HepG2 (cell line): ENCODE measurements at regions not wholly inside any gene's neighbourhood (a gene's known extent, or its start where the extent isn't known, plus 50 kb on each side); places are given as distances from the start of the nearest gene placed in this dataset.
A peak's percentile ranks its signal among the peaks of the same experiment; 100 is the strongest.

Source experiments
- ATAC-seq: fragments of 200-7000 bp; cut with Tn5 transposase; 3 replicates; pipeline ENCODE4 v1.9.1; 2020; ENCODE audit warnings: mild to moderate bottlenecking, moderate library complexity
- BruUV-seq: library from RNA; stranded (reverse); fragments of 400-500 nt; replicated peaks from 2 replicates; lab custom pipeline; 2021; lab: Mats Ljungman, UMichigan
- CTCF ChIA-PET: fragments of 300-600 bp; formaldehyde crosslinking; extraction: SDS; loops from one replicate; lab custom pipeline; 2021; ENCODE audit warnings: low total read pairs, inconsistent platforms, low intra/inter-chr PET ratio; lab: Yijun Ruan, JAX
- POLR2A ChIA-PET: fragments of 350-600 bp; sonication (Branson Sonifier 250); formaldehyde crosslinking; loops from one replicate; lab custom pipeline; 2020; ENCODE audit warnings: antibody characterized with exemption, inconsistent platforms; lab: Yijun Ruan, JAX
- DNase-seq: peaks from one replicate; pipeline ENCODE4 v3.0.0-alpha.2; 2015; ENCODE audit warnings: low spot score
- FAIRE-seq: peaks from 3 replicates; lab custom pipeline; 2011; peaks lifted over from hg19 to GRCh38; lab: Jason Lieb, UNC
- H2AFZ ChIP-seq: one replicate; pipeline ENCODE4 v1.6.1; 2011; ENCODE audit warnings: low read length, inconsistent platforms
- H3K27ac ChIP-seq: fragments of 300-600 bp; 3 replicates; pipeline ENCODE4 v1.8.0; 2011; ENCODE audit warnings: mixed run types, mild to moderate bottlenecking, mixed read lengths, low read length, inconsistent platforms; ENCODE audit not compliant: insufficient read depth; ENCODE audit errors: extremely low read length
- H3K27me3 ChIP-seq, 2 experiments: fragments of 200-600 bp in 1 of 2; 2 replicates in 1 of 2; 3 replicates in 1 of 2; pipeline versions ENCODE4 v1.6.0 to v1.8.0; 2011; ENCODE audit warnings: low read length in 2 of 2, mild to moderate bottlenecking in 2 of 2, moderate library complexity in 2 of 2, inconsistent platforms in 1 of 2; ENCODE audit not compliant: insufficient read depth in 2 of 2, control insufficient read depth in 1 of 2
- H3K36me3 ChIP-seq, 2 experiments: fragments of 200-600 bp in 1 of 2; replicated peaks in 1 of 2; 2 replicates in 1 of 2; 3 replicates in 1 of 2; pipeline versions ENCODE4 v1.5.1 to v1.8.0; 2011; ENCODE audit warnings: low read length in 2 of 2, inconsistent platforms in 1 of 2; ENCODE audit not compliant: insufficient read depth in 2 of 2, control insufficient read depth in 1 of 2
- H3K4me1 ChIP-seq: 2 replicates; pipeline ENCODE4 v1.5.1; 2012; ENCODE audit warnings: low read length, inconsistent platforms; ENCODE audit not compliant: insufficient read depth
- H3K4me2 ChIP-seq: 2 replicates; pipeline ENCODE4 v1.6.0; 2011; ENCODE audit warnings: low read depth, low read length, inconsistent platforms
- H3K4me3 ChIP-seq, 3 experiments: fragments of 200-600 bp in 1 of 3; sonication (generic), shearing (Covaris generic) in 1 of 3; replicated peaks in 1 of 3; 2 replicates each; pipeline ENCODE4 v1.5.1; 2011 to 2016; ENCODE audit warnings: low read length in 3 of 3, inconsistent platforms in 2 of 3, low read depth in 2 of 3, mild to moderate bottlenecking in 2 of 3, control low read depth in 1 of 3, mixed read lengths in 1 of 3; ENCODE audit not compliant: insufficient read depth in 1 of 3
- H3K79me2 ChIP-seq: one replicate; pipeline ENCODE4 v1.6.1; 2011; ENCODE audit warnings: low read length, inconsistent platforms; ENCODE audit not compliant: insufficient read depth
- H3K9ac ChIP-seq: 2 replicates; pipeline ENCODE4 v1.6.0; 2011; ENCODE audit warnings: mild to moderate bottlenecking, low read depth, low read length, inconsistent platforms; ENCODE audit not compliant: insufficient read depth
- H3K9me3 ChIP-seq: 2 replicates; pipeline ENCODE4 v1.5.1; 2012; ENCODE audit warnings: mild to moderate bottlenecking, low read length
- H4K20me1 ChIP-seq: 2 replicates; pipeline ENCODE4 v1.6.0; 2011; ENCODE audit warnings: inconsistent platforms, mild to moderate bottlenecking, low read length, moderate library complexity; ENCODE audit not compliant: insufficient read depth
- NFKBIZ ChIP-seq: IDR thresholded peaks from 2 replicates; pipeline ENCODE4 v1.6.1; 2018; ENCODE audit warnings: missing genetic modification reagents, missing compliant biosample characterization
- ZNF251 ChIP-seq: sonication (generic); formaldehyde crosslinking; IDR thresholded peaks from 2 replicates; pipeline ENCODE4 v1.9.0; 2021; ENCODE audit warnings: mild to moderate bottlenecking, missing genetic modification reagents
- ZNF335 ChIP-seq: sonication (generic); formaldehyde crosslinking; IDR thresholded peaks from 2 replicates; pipeline ENCODE4 v1.4.0; 2020; ENCODE audit warnings: missing genetic modification reagents
- ZNF468 ChIP-seq: sonication (generic); formaldehyde crosslinking; IDR thresholded peaks from 2 replicates; pipeline ENCODE4 v1.8.0; 2022; ENCODE audit warnings: mild to moderate bottlenecking, moderate library complexity, missing genetic modification reagents
- ZNF615 ChIP-seq: sonication (generic); formaldehyde crosslinking; IDR thresholded peaks from 2 replicates; pipeline ENCODE4 v1.5.0; 2020; ENCODE audit warnings: mild to moderate bottlenecking, missing genetic modification reagents, borderline replicate concordance
- ZNF768 ChIP-seq: sonication (generic); formaldehyde crosslinking; IDR thresholded peaks from 2 replicates; pipeline ENCODE4 v1.4.0; 2020; ENCODE audit warnings: missing genetic modification reagents
- WGBS: methylation state at CpG from one replicate; pipeline ENCODE4 v1.1.6; 2017; ENCODE audit warnings: low lambda C conversion rate; 5-methylcytosine and 5-hydroxymethylcytosine counted together
- in situ Hi-C: cut with HindIII; loops from 2 replicates; pipeline ENCODE4 v1.10.0; 2017; ENCODE audit warnings: low pct_unique_long_range_greater_than_20kb; ENCODE audit not compliant: extremely low pct_ligation_motif_present
- intact Hi-C: fragments of 100-400 bp; cut with micrococcal nuclease; formaldehyde crosslinking; loops from one replicate; pipeline ENCODE4 v1.10.0; 2022; ENCODE audit not compliant: unreplicated experiment
- TF ChIP-seq, protein P1 (sequence below): IDR thresholded peaks from 2 replicates; pipeline ENCODE4 v1.6.1; 2016; ENCODE audit warnings: mild to moderate bottlenecking, missing biosample characterization, missing genetic modification reagents
- TF ChIP-seq, protein P2 (sequence below): IDR thresholded peaks from 2 replicates; pipeline ENCODE4 v1.6.1; 2016; ENCODE audit warnings: low read depth, missing genetic modification reagents, missing compliant biosample characterization

DNA sequence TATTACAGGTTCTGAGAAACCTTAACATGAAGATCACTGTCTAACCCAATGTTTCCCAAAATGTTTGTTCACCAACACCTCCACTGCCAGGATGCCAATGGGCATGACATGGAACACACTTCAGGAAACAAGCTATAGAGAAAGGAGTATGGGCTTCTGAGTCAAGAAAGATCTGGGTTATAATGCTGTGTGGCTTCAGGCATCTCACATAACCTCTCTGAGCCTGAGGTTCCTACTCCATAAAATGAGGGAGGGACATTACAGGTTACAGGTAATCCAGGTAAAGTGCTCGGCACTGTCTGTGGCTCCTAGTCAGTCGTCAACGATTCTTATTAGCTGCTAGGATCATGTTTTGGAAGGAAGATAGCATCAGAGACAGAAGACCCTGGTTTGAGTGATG lies 126.4 kb upstream of the SMAD3 start:
- Histone ChIP-seq H3K4me2 (no peak overlapping the region), H3K27me3 (peaks cover 0 to 19% of the 10 kb centered on the region in 2 experiments; a peak in 3 of 5 replicates), H3K9me3 (peaks cover 2% of the 10 kb centered on the region; the same call in 1 of the 2 replicates), H3K9ac (no peak overlapping the region), H3K79me2 (no peaks in the 10 kb centered on the region), H3K4me3 (no peak overlapping the region), H3K27ac (no peak overlapping the region), H3K4me1 (peaks cover 42% of the 10 kb centered on the region), H2AFZ (no peak overlapping the region), H4K20me1 (no peaks in the 10 kb centered on the region), H3K36me3 (no peaks in the 10 kb centered on the region)
- ChIA-PET CTCF (no interaction called here), POLR2A (no interaction called here)
- ATAC-seq (no peak), FAIRE-seq (no peak), DNase-seq (no peak)
- BruUV-seq = no TSS peak
- intact Hi-C loops = no loop called here
- in situ Hi-C loops = loop anchor here (25.0 kb wide), 1 partner anchor 498 kb away; no protein-coding TSS in a partner anchor
- WGBS = 69% methylated on average over 2 of the region's 3 CpGs
- peak; percentile 59; the same call in 1 of the 2 replicates for TF ChIP-seq ZNF768 (CRISPR knock-in tag)
- TF ChIP-seq, protein P1, sequence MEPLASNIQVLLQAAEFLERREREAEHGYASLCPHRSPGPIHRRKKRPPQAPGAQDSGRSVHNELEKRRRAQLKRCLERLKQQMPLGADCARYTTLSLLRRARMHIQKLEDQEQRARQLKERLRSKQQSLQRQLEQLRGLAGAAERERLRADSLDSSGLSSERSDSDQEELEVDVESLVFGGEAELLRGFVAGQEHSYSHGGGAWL (CRISPR knock-in tag) = no peak

DNA sequence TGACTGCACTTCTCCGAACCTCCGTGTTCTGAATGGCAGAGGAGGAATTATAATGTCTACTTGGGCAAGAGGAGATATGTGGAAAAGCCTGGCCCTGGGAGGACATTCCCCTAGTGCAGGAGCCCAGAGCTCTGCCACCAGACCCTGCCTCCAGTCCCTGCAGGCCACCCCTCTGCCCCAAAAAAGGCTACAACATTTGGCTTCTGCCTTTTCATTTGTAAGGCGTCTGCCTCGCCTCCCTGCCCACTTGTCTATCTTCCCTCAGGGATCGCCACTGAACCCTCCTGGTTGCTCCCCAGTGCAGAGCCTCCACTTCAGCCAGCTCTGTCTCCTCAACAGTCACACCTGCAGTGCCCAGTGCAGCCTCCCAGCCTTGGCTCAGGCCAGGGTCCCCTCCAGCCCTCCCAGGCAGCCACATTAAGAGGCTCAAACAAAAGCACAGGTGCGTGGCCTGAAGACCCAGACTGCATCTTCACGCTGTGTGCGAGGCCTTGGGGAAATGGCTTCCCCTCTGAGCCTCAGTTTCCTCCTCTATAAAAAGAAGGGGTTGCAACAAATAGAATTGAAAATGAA lies 125.9 kb upstream of the SMAD3 start:
- no peaks in the 10 kb centered on the region for H4K20me1 ChIP-seq
- H3K79me2 ChIP-seq = no peaks in the 10 kb centered on the region
- BruUV-seq = no TSS peak
- H3K9me3 ChIP-seq = no peaks in the 10 kb centered on the region
- H2AFZ ChIP-seq = no peak overlapping the region
- FAIRE-seq (no peak), DNase-seq (no peak), ATAC-seq (no peak)
- intact Hi-C loops (no loop called here), in situ Hi-C loops (loop anchor here (10.0 to 25.0 kb wide), 2 partner anchors 498 to 895 kb away; no protein-coding TSS in a partner anchor)
- H3K4me1 ChIP-seq = peaks cover 47% of the 10 kb centered on the region
- H3K9ac ChIP-seq = no peak overlapping the region
- no peak overlapping the region for H3K27ac ChIP-seq
- no peak for TF ChIP-seq ZNF335 (CRISPR knock-in tag)
- TF ChIP-seq, protein P2, sequence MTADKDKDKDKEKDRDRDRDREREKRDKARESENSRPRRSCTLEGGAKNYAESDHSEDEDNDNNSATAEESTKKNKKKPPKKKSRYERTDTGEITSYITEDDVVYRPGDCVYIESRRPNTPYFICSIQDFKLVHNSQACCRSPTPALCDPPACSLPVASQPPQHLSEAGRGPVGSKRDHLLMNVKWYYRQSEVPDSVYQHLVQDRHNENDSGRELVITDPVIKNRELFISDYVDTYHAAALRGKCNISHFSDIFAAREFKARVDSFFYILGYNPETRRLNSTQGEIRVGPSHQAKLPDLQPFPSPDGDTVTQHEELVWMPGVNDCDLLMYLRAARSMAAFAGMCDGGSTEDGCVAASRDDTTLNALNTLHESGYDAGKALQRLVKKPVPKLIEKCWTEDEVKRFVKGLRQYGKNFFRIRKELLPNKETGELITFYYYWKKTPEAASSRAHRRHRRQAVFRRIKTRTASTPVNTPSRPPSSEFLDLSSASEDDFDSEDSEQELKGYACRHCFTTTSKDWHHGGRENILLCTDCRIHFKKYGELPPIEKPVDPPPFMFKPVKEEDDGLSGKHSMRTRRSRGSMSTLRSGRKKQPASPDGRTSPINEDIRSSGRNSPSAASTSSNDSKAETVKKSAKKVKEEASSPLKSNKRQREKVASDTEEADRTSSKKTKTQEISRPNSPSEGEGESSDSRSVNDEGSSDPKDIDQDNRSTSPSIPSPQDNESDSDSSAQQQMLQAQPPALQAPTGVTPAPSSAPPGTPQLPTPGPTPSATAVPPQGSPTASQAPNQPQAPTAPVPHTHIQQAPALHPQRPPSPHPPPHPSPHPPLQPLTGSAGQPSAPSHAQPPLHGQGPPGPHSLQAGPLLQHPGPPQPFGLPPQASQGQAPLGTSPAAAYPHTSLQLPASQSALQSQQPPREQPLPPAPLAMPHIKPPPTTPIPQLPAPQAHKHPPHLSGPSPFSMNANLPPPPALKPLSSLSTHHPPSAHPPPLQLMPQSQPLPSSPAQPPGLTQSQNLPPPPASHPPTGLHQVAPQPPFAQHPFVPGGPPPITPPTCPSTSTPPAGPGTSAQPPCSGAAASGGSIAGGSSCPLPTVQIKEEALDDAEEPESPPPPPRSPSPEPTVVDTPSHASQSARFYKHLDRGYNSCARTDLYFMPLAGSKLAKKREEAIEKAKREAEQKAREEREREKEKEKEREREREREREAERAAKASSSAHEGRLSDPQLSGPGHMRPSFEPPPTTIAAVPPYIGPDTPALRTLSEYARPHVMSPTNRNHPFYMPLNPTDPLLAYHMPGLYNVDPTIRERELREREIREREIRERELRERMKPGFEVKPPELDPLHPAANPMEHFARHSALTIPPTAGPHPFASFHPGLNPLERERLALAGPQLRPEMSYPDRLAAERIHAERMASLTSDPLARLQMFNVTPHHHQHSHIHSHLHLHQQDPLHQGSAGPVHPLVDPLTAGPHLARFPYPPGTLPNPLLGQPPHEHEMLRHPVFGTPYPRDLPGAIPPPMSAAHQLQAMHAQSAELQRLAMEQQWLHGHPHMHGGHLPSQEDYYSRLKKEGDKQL = no peak
- TF ChIP-seq ZNF468 (CRISPR knock-in tag) = no peak
- TF ChIP-seq ZNF615 (CRISPR knock-in tag) = no peak
- TF ChIP-seq NFKBIZ (CRISPR knock-in tag) = no peak
- TF ChIP-seq, protein P1 (CRISPR knock-in tag) = no peak
- no peak for TF ChIP-seq ZNF251 (CRISPR knock-in tag)
- H3K27me3 ChIP-seq = peaks cover 0 to 24% of the 10 kb centered on the region in 2 experiments; a peak in 3 of 5 replicates
- ChIA-PET CTCF (no interaction called here), POLR2A (no interaction called here)
- H3K4me2 ChIP-seq = no peak overlapping the region
- no peaks in the 10 kb centered on the region for H3K36me3 ChIP-seq
- WGBS = 57% methylated on average over 7 of the region's 8 CpGs
- no peak overlapping the region for H3K4me3 ChIP-seq
